Transverse colon (tissue), 4 donors: ENCODE measurements at regions not wholly inside any gene's neighbourhood (a gene's known extent, or its start where the extent isn't known, plus 50 kb on each side); places are given as distances from the start of the nearest gene placed in this dataset.

Experiments
- DNase-seq: peaks from one replicate; pipeline ENCODE4 v3.0.0-alpha.2; 2019
- H3K27ac ChIP-seq, 4 donors: fragments of 200-600 bp; sonication (generic); 2 replicates each; pipeline ENCODE4 v1.5.1; 2016 to 2018; ENCODE audit warnings: inconsistent platforms in 4 of 4
- H3K27me3 ChIP-seq: fragments of 200-600 bp; sonication (generic); 2 replicates; pipeline ENCODE4 v1.5.1; 2017; ENCODE audit warnings: inconsistent platforms
- H3K36me3 ChIP-seq, 4 donors: fragments of 200-600 bp; sonication (generic); 2 replicates each; pipeline ENCODE4 v1.5.1; 2017 to 2019; ENCODE audit warnings: inconsistent platforms in 4 of 4
- H3K4me1 ChIP-seq, 4 donors: fragments of 200-600 bp; sonication (generic); 2 replicates each; pipeline ENCODE4 v1.5.1; 2017 to 2020; ENCODE audit warnings: inconsistent platforms in 4 of 4
- H3K4me3 ChIP-seq, 4 donors: fragments of 200-600 bp; sonication (generic); 1 replicate in 1 of 4; 2 replicates in 3 of 4; pipeline versions ENCODE4 v1.5.1 to v1.6.1; 2017 to 2019; ENCODE audit warnings: inconsistent platforms in 4 of 4
- H3K9me3 ChIP-seq, 2 donors: fragments of 200-600 bp; sonication (generic); 2 replicates each; pipeline ENCODE4 v1.5.1; 2017 to 2019; ENCODE audit warnings: inconsistent platforms in 2 of 2
- EP300 ChIP-seq: sonication (generic); formaldehyde crosslinking; IDR thresholded peaks from one replicate; pipeline ENCODE4 v1.6.1; 2017; ENCODE audit warnings: antibody characterized with exemption, low read depth
- POLR2A ChIP-seq: fragments of 450-650 bp; IDR thresholded peaks from one replicate; pipeline ENCODE4 v1.6.1; 2016; ENCODE audit warnings: antibody characterized with exemption, mild to moderate bottlenecking, moderate library complexity
- POLR2AphosphoS5 ChIP-seq, 3 donors: sonication (generic); formaldehyde crosslinking; IDR thresholded peaks; one replicate each; pipeline ENCODE4 v1.6.1; 2016; ENCODE audit warnings: antibody characterized with exemption in 3 of 3
- WGBS, 2 donors: methylation state at CpG; one replicate each; pipeline ENCODE4 v1.1.5; 2018; ENCODE audit warnings: low coverage in 1 of 2; 5-methylcytosine and 5-hydroxymethylcytosine counted together
- in situ Hi-C, 4 donors: fragments of 200-750 bp; cut with MboI; loops; one replicate each; pipeline versions ENCODE4 v1.15.0 to v1.15.1; 2017; ENCODE audit warnings: low sequenced_read_pairs in 3 of 4, low pct_ligation_motif_present in 1 of 4, low pct_unique_long_range_greater_than_20kb in 1 of 4
- intact Hi-C: fragments of 100-400 bp; cut with DNase I; formaldehyde crosslinking; loops from one replicate; pipeline ENCODE4 v1.15.1; 2023; ENCODE audit warnings: low total_unique reads
- TF ChIP-seq, protein P1 (sequence below), 5 experiments: fragments of 200-600 bp in 3 of 5; fragments of 450-650 bp in 2 of 5; sonication (generic) in 3 of 5; IDR thresholded peaks; 1 replicate in 2 of 5; 2 replicates in 3 of 5; pipeline ENCODE4 v1.5.1; 2016 to 2017; ENCODE audit warnings: antibody characterized with exemption in 5 of 5, inconsistent platforms in 3 of 5, mild to moderate bottlenecking in 2 of 5, moderate library complexity in 1 of 5

DNA sequence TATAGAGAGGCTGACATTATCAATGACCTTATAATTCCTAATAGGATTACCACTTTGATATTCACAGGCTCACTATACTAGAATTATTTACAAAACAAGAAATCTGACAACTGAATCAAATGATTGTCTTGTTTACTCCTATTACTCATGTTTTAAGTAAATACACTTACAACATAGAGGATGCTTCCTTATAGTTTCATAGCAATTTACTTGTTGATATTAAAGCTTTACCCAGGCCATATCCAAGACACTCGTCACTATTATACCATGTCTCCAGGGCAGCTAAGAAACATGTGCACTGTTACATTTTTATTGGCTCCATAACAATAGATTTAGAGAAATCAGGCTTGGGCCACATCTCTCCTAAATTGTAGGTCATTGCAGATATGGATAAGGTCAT lies 276.9 kb downstream of the HGF start:
- in situ Hi-C loops (loop anchor here (25.0 kb wide), 3 partner anchors 519 to 1094 kb away; no protein-coding TSS in a partner anchor), intact Hi-C loops (no loop called here)
- H3K36me3 ChIP-seq: no peaks in the 10 kb centered on the region
- WGBS, 2 donors: 67% methylated on average over 1 of the region's 1 CpG
- no peak overlapping the region for H3K4me3 ChIP-seq
- no peaks in the 10 kb centered on the region for H3K4me1 ChIP-seq
- H3K27ac ChIP-seq: no peak overlapping the region
- no peak for DNase-seq
- no peaks in the 10 kb centered on the region for H3K9me3 ChIP-seq
- no peaks in the 10 kb centered on the region for H3K27me3 ChIP-seq
- TF ChIP-seq, protein P1, sequence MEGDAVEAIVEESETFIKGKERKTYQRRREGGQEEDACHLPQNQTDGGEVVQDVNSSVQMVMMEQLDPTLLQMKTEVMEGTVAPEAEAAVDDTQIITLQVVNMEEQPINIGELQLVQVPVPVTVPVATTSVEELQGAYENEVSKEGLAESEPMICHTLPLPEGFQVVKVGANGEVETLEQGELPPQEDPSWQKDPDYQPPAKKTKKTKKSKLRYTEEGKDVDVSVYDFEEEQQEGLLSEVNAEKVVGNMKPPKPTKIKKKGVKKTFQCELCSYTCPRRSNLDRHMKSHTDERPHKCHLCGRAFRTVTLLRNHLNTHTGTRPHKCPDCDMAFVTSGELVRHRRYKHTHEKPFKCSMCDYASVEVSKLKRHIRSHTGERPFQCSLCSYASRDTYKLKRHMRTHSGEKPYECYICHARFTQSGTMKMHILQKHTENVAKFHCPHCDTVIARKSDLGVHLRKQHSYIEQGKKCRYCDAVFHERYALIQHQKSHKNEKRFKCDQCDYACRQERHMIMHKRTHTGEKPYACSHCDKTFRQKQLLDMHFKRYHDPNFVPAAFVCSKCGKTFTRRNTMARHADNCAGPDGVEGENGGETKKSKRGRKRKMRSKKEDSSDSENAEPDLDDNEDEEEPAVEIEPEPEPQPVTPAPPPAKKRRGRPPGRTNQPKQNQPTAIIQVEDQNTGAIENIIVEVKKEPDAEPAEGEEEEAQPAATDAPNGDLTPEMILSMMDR (IDR thresholded peaks at IDR 0.05): no peak
- TF ChIP-seq POLR2A: no peak
- no peak for TF ChIP-seq EP300

DNA sequence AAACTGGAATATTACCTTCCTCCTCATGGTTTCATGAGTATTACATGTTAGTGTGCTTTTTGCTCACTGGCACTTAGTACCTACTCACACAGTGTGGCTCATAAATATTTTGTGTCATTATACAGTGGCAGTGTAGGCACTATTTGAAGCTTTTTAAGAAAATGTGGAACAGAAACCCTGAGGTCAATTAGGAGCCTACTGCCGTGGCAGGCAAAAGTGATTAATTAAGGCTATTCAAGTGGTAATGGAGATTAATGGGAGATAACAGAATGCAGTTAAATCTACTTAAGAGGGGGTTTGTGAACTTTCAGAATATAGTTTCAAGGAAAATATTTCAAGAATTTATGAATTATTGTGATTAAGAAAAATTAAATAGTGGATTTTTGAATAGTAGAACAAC lies 277.6 kb downstream of the HGF start:
- intact Hi-C loops: no loop called here
- TF ChIP-seq POLR2AphosphoS5 (IDR thresholded peaks at IDR 0.05) (no peak), POLR2A (no peak), EP300 (no peak)
- TF ChIP-seq, protein P1 (IDR thresholded peaks at IDR 0.05): no peak
- in situ Hi-C loops: loop anchor here (25.0 kb wide), 3 partner anchors 520 to 1095 kb away; no protein-coding TSS in a partner anchor
- no peak for DNase-seq
- Histone ChIP-seq H3K4me1 (no peaks in the 10 kb centered on the region), H3K9me3 (no peaks in the 10 kb centered on the region), H3K27ac (no peak overlapping the region), H3K36me3 (no peaks in the 10 kb centered on the region), H3K4me3 (no peak overlapping the region), H3K27me3 (no peaks in the 10 kb centered on the region)
- 64% methylated on average over 1 of the region's 1 CpG for WGBS, 2 donors

DNA sequence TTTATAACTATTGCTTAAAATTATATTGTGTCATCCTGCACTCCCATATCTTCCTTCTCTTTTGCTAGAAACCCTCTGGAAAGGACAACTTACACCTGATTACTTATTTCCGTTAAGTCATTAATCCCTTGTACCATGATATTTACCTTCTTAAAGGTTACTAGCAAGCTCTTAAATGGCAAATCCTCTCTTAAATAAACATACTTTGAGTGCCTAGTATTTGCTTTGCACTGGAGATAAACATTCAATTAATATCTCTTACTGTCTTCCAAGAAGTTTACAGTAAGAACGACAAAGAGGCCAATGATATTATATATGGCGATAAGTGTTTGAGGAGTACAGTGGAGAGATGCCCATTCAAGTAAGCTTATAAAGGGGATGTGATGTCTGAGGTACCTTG lies 278.3 kb downstream of the HGF start:
- 76 to 81% methylated on average over 3 of the region's 3 CpGs for WGBS, 2 donors
- Histone ChIP-seq H3K36me3 (no peaks in the 10 kb centered on the region), H3K27me3 (no peaks in the 10 kb centered on the region), H3K4me1 (no peaks in the 10 kb centered on the region), H3K27ac (no peak overlapping the region), H3K9me3 (no peaks in the 10 kb centered on the region), H3K4me3 (no peak overlapping the region)
- in situ Hi-C loops: loop anchor here (25.0 kb wide), 3 partner anchors 521 to 1096 kb away; no protein-coding TSS in a partner anchor
- intact Hi-C loops: no loop called here
- TF ChIP-seq, protein P1 (IDR thresholded peaks at IDR 0.05): no peak
- no peak for TF ChIP-seq POLR2A
- TF ChIP-seq EP300: no peak
- TF ChIP-seq POLR2AphosphoS5 (IDR thresholded peaks at IDR 0.05): no peak
- no peak for DNase-seq

DNA sequence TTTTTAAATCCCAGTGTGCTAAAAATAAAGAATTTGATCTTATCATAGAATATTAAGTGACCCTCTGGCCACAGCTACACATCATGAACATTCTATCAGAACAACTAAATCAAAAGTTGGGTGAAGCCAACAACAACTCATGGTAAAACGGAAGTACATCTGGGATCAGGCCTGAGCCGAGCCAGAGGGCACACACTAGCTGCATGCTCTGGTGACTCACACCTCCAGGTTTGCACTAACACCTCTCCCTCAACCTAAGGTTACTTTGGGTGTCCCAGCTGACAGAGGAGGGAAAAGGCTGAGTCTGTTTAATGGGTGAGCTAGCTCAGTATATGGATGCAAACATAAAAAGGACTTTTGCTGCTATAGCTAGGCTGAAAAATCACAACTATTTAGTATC lies 281.6 kb downstream of the HGF start:
- no peaks in the 10 kb centered on the region for H3K27me3 ChIP-seq
- intact Hi-C loops: no loop called here
- no peaks in the 10 kb centered on the region for H3K36me3 ChIP-seq
- 80 to 96% methylated on average over 1 to 2 of the region's 2 CpGs for WGBS, 2 donors
- in situ Hi-C loops: loop anchor here (25.0 kb wide), 3 partner anchors 524 to 1099 kb away; no protein-coding TSS in a partner anchor
- H3K4me3 ChIP-seq: no peak overlapping the region
- no peaks in the 10 kb centered on the region for H3K9me3 ChIP-seq
- H3K27ac ChIP-seq: no peak overlapping the region
- H3K4me1 ChIP-seq: peaks cover 0 to 3% (median 0%) of the 10 kb centered on the region in 4 donors
- TF ChIP-seq EP300 (no peak), POLR2A (no peak), POLR2AphosphoS5 (IDR thresholded peaks at IDR 0.05) (no peak)
- TF ChIP-seq, protein P1 (IDR thresholded peaks at IDR 0.05): no peak
- no peak for DNase-seq
